SH-SY5Y (cell line): ENCODE measurements at regions not wholly inside any gene's neighbourhood (a gene's known extent, or its start where the extent isn't known, plus 50 kb on each side); places are given as distances from the start of the nearest gene placed in this dataset.

Source experiments
- GATA2 ChIP-seq: IDR thresholded peaks from 2 replicates; pipeline ENCODE4 v1.6.1; 2011; ENCODE audit warnings: mild to moderate bottlenecking, low read depth, low read length
- GATA3 ChIP-seq: IDR thresholded peaks from 2 replicates; pipeline ENCODE4 v1.6.1; 2011; ENCODE audit warnings: low read depth, mild to moderate bottlenecking, low read length, moderate library complexity

DNA sequence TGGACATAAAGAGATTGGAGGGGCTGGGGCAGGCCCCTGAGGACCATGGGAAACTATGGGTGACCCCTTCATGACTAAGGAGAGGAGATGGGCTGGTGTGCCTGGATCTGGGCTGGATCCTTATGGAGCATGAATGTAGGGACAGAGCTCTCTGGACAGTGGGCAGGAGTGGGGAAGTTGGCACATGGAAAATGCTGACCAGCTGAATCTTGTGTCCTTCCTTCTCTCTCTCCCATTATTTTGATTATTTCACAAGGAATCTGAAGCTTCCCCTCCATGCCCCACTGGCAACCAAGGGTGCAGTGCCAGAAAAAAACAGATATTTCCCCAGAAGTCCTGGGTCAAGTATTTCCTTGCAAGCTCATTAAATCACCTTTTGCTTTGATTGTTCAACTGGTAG lies 175.2 kb downstream of the DHX35 start:
- TF ChIP-seq GATA2 (no peak), GATA3 (no peak)

DNA sequence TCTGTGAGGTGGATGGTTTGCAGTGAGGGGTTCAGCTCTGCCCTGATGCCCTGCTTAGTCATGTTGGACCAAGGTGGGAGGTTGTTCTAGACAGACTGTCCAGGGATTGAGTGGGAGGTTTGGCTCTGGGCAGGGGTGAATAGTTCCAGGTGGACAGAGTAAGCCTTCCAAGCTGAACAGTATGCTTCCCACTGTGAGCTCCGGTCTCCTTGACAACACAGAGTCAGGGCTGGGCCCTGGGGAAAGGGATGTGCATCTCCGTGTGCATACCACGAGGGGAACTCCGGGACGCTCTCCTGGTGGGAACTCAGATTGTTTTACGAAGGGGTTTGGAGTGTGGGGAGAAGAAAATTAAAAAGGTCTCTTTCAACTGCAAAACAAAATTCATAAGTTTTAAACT lies 174.7 kb downstream of the DHX35 start:
- TF ChIP-seq GATA3 (no peak), GATA2 (no peak)

GRCh38 chr20:39135885-39136544 lies 173.9 kb downstream of the DHX35 start:
- TF ChIP-seq GATA3 (no peak), GATA2 (no peak)

DNA sequence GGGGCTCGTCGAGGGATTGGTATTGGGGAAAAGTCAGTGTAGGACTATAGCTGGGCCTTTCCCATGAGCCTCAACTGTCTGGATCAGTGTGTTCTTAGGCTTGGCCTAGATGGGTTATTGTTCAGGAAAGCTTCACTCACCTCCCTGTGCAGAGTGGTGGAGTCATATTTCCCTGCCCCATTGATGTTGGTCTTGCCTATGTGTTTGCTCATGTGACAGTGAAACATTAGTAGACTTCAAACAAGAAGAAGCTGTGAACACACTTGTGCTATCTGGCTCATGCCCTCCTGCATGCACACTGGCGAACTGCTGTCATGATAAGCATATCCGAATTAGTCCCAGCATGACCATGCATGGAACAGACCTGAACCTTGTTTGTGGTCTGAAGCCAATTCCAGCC lies 171.1 kb downstream of the DHX35 start:
- no peak for TF ChIP-seq GATA3
- no peak for TF ChIP-seq GATA2

DNA sequence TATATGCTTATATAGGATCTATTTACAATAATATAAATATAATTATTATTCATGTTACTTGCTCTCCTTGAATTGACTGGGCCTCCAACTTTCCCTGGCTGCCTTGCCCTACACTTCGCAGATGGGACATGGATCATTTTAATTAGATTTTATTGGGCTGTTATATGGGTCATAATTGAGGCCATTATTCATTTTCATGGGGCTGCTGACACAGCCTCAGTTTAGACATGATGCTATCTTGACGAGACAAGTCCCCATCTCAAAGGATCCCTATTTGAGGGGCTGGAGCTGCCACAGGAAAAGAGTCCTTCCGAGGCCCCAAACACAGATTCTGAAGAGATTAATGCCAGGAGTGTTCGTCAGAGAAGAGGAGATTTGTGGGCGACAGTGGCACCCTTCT lies 170.4 kb downstream of the DHX35 start:
- no peak for TF ChIP-seq GATA2
- TF ChIP-seq GATA3, result no peak

GRCh38 chr20:39132093-39132492 lies 169.9 kb downstream of the DHX35 start:
- no peak for TF ChIP-seq GATA3
- TF ChIP-seq GATA2, result no peak

GRCh38 chr20:39130627-39131026 lies 168.5 kb downstream of the DHX35 start:
- TF ChIP-seq GATA2 (no peak), GATA3 (no peak)

DNA sequence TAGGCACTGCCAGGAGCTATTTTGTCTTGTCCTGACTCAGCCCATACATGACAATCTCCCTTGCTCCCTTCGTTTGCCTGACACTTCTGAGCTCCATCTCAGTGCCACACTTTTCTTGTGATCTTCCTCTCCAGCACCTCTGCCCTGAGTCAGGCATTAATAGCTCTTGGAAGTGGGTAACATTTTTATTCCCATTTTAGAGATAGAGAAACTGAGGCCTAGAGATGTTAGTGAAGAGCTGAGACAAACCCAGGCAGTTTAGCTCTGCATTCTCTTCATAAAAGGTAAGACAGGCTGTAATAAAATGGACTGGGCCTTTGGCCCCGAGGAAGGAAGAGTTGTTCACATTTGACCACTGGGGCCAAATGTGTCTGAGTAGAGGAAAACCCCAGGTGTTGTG lies 167.4 kb downstream of the DHX35 start:
- TF ChIP-seq GATA3 (no peak), GATA2 (no peak)

DNA sequence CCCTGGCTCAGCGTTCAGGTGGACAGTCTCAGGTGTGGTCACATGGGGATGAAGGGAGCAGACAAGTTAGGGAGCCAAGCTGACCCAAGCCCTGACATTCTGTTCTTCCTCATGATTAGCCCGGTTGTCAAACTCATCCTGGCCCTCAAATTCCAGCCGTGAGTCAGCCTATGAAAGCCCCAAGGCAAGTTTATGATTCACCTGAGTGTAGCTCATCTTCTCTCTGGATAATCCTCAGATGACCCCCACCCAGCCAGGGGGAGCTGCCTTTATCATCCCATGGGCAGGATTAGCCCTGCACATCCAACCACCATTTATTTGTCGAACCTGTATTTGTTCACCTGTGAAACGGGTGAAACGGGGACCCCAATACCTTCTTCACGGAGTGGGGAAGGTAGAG lies 161.9 kb downstream of the DHX35 start:
- no peak for TF ChIP-seq GATA2
- TF ChIP-seq GATA3, result no peak

GRCh38 chr20:39123185-39123557 lies 161.0 kb downstream of the DHX35 start:
- no peak for TF ChIP-seq GATA3
- TF ChIP-seq GATA2, result no peak

DNA sequence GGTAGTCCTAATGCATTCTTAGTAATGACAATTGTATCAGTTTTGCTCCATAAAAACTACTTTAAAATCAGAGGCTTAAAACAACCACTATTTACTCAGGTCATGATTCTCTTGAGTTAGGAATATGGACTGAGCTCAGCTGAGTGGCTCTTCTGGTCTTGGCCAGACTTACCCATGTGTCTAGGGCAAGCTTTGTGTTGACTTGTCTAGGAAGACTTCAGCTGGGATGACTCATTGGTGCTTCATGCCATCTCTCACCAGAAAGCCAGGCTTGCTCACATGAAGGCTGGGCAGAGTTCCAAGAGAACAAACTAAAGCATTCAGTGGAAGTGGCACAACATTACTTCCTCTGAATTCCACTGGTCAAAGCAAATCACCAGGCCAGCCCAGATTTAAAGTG lies 155.3 kb downstream of the DHX35 start:
- TF ChIP-seq GATA2 (no peak), GATA3 (no peak)

DNA sequence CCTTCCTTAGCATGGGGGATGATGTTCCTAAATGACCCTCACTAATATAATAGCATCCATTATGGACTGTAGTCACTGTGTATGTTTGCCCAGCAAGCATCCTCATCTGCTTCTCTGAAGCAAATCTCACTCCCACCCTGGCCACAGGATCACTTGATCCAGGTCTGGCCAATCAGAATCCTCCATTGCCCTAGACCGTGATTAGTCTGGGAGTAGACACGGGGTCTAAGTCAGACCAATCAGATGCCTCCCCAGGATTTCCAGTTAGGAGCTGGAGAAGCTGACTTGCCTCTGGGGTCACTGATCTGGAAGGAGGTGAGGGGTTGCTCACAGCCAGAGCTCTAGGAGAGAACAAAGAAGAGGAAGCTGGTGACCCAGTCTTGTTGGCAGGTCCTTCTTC lies 153.9 kb downstream of the DHX35 start:
- no peak for TF ChIP-seq GATA3
- TF ChIP-seq GATA2, result no peak

DNA sequence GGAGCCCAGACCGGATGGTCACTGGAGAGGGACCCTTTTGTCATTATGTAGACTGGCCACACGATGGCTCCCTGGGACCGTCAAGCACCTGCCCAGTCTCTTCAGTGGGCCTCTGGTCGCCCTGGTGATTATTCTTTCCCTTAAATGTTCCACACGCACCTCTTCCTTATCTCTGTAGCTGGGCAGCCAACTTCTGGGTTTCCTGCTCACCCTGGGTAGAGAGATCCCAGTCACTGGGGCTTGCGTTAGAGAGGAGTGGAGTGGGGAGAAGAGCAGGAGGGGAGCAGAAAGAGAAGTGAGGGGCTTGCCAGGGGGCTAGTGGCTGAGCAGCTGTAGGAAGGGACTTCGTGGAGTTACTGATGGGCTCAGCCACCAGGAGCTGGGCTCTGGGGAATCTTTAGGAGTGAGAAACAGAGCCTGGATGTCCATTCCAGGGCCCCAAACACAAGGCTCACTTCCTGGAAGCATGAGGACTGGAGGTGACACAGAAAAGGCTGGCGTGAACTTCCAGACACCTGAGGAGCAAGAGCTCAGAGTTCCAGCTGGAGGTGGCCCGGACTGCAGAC lies 150.1 kb downstream of the DHX35 start:
- TF ChIP-seq GATA2, result 0 out of 2 replicates have a peak, but pooled peaks have one; percentile 43
- no peak for TF ChIP-seq GATA3

GRCh38 chr20:39111359-39112177 lies 149.4 kb downstream of the DHX35 start:
- TF ChIP-seq GATA2, result no peak
- no peak for TF ChIP-seq GATA3

DNA sequence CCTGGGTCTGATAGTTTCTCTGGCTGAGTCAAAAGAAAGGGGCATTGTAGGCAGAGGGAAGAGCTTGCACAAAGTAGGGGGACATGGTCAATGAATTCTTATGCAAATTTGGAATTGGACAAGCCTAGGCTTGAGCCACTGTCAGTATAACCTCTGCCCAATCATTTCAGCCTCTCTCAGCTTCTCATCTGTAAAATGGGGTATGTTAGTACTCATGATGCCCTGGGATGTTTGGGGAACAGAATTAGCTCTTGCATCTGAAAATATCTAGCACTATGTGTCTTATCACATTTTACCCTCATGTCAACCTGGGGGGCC lies 148.6 kb downstream of the DHX35 start:
- no peak for TF ChIP-seq GATA2
- no peak for TF ChIP-seq GATA3
